Panc1 (cell line): ENCODE measurements at regions not wholly inside any gene's neighbourhood (a gene's known extent, or its start where the extent isn't known, plus 50 kb on each side); places are given as distances from the start of the nearest gene placed in this dataset.

ENCODE experiments used
- ATAC-seq: fragments of 200-7000 bp; cut with Tn5 transposase; 2 replicates; pipeline ENCODE4 v1.9.1; 2020; ENCODE audit warnings: mild to moderate bottlenecking, moderate library complexity
- BruUV-seq: library from RNA; stranded (reverse); fragments of 400-500 nt; replicated peaks from 2 replicates; lab custom pipeline; 2021; lab: Mats Ljungman, UMichigan
- CTCF ChIA-PET: fragments of 300-600 bp; sonication (Branson Sonifier 250); formaldehyde crosslinking; loops from one replicate; lab custom pipeline; 2022; ENCODE audit warnings: antibody characterized with exemption; lab: Charles Lee
- POLR2A ChIA-PET: fragments of 300-600 bp; sonication (Branson Sonifier 250); formaldehyde crosslinking; loops from one replicate; lab custom pipeline; 2022; ENCODE audit warnings: antibody characterized with exemption; lab: Charles Lee
- DNase-seq: peaks from one replicate; pipeline ENCODE4 v3.0.0-alpha.2; 2010; ENCODE audit warnings: low read depth, low spot score
- H3K27ac ChIP-seq: 2 replicates; pipeline ENCODE4 v1.5.1; 2011; ENCODE audit warnings: mild to moderate bottlenecking, low read length, inconsistent platforms
- H3K27me3 ChIP-seq: fragments of 200-500 bp; sonication (Bioruptor generic); 2 replicates; pipeline ENCODE4 v1.6.0; 2014; ENCODE audit warnings: low read length, inconsistent platforms; ENCODE audit not compliant: control insufficient read depth, insufficient read depth
- H3K36me3 ChIP-seq: fragments of 200-500 bp; sonication (Bioruptor generic); 2 replicates; pipeline ENCODE4 v1.5.1; 2014; ENCODE audit warnings: inconsistent platforms, mild to moderate bottlenecking, low read length, moderate library complexity; ENCODE audit not compliant: control insufficient read depth, insufficient read depth
- H3K4me1 ChIP-seq: 2 replicates; pipeline ENCODE4 v1.5.1; 2011; ENCODE audit warnings: inconsistent platforms, mild to moderate bottlenecking, low read length, moderate library complexity; ENCODE audit not compliant: control insufficient read depth, insufficient read depth
- H3K4me3 ChIP-seq, 2 experiments: 2 replicates each; pipeline ENCODE4 v1.5.1; 2011 to 2012; ENCODE audit warnings: low read depth in 2 of 2, low read length in 2 of 2, mild to moderate bottlenecking in 2 of 2, inconsistent platforms in 1 of 2, moderate library complexity in 1 of 2
- H3K9me3 ChIP-seq: fragments of 200-500 bp; sonication (Bioruptor generic); 2 replicates; pipeline ENCODE4 v1.5.1; 2014; ENCODE audit warnings: low read depth, mild to moderate bottlenecking, inconsistent platforms, low read length, moderate library complexity; ENCODE audit not compliant: control insufficient read depth, insufficient read depth
- CTCF ChIP-seq: fragments of 450-650 bp; IDR thresholded peaks from 2 replicates; pipeline ENCODE4 v1.5.1; 2017; ENCODE audit warnings: mild to moderate bottlenecking
- POLR2AphosphoS5 ChIP-seq: IDR thresholded peaks from 2 replicates; pipeline ENCODE4 v1.6.1; 2012; ENCODE audit warnings: mild to moderate bottlenecking, low read depth, low read length, moderate library complexity
- REST ChIP-seq, 2 experiments: IDR thresholded peaks; 2 replicates each; pipeline ENCODE4 v1.6.1; 2011 to 2012; ENCODE audit warnings: low read depth in 2 of 2, control low read depth in 1 of 2, low read length in 1 of 2, mild to moderate bottlenecking in 1 of 2, moderate library complexity in 1 of 2; ENCODE audit not compliant: insufficient read depth in 1 of 2
- SIN3A ChIP-seq: IDR thresholded peaks from 2 replicates; pipeline ENCODE4 v1.6.1; 2012; ENCODE audit warnings: low read depth, mild to moderate bottlenecking, low read length, moderate library complexity, borderline replicate concordance; ENCODE audit not compliant: insufficient read depth
- TCF7L2 ChIP-seq: IDR thresholded peaks from 2 replicates; pipeline ENCODE4 v1.6.1; 2011; ENCODE audit warnings: mild to moderate bottlenecking, low read depth, low read length, inconsistent platforms
- in situ Hi-C: cut with HindIII; loops from 2 replicates; pipeline ENCODE4 v1.10.0; 2016; ENCODE audit warnings: low sequenced_read_pairs, low pct_unique_long_range_greater_than_20kb
- intact Hi-C: fragments of 100-400 bp; cut with micrococcal nuclease; formaldehyde crosslinking; loops from one replicate; pipeline ENCODE4 v1.10.0; 2022; ENCODE audit not compliant: unreplicated experiment

- intact Hi-C loops, result no loop called here
- H3K27me3 ChIP-seq, result no peaks in the 10 kb centered on the region
- TF ChIP-seq SIN3A (no peak), TCF7L2 (no peak), REST (IDR thresholded peaks at IDR 0.05; ENCODE audit: insufficient read depth in 1 of 2, low read depth in 2 of 2, low read length in 1 of 2) (no peak), POLR2AphosphoS5 (no peak), CTCF (no peak)
- BruUV-seq, result no TSS peak
- DNase-seq (no peak), ATAC-seq (no peak)
- H3K27ac ChIP-seq, result no peak overlapping the region
- no peaks in the 10 kb centered on the region for H3K4me1 ChIP-seq
- POLR2A ChIA-PET, result no interaction called here
- in situ Hi-C loops, result no loop called here
- CTCF ChIA-PET, result no interaction called here
- H3K9me3 ChIP-seq, result no peaks in the 10 kb centered on the region
- H3K36me3 ChIP-seq, result no peaks in the 10 kb centered on the region
- no peak overlapping the region for H3K4me3 ChIP-seq
Measured at GRCh38 chr12:89877136-89877535, 168.5 kb upstream of the ATP2B1 start.

GRCh38 chr12:89875809-89876208, 167.2 kb upstream of the ATP2B1 start:
- ATAC-seq (no peak), DNase-seq (no peak)
- intact Hi-C loops, result no loop called here
- in situ Hi-C loops, result no loop called here
- H3K4me3 ChIP-seq, result no peak overlapping the region
- no peak overlapping the region for H3K27ac ChIP-seq
- no peaks in the 10 kb centered on the region for H3K27me3 ChIP-seq
- POLR2A ChIA-PET, result no interaction called here
- H3K36me3 ChIP-seq, result no peaks in the 10 kb centered on the region
- no peaks in the 10 kb centered on the region for H3K9me3 ChIP-seq
- no peak for TF ChIP-seq REST (IDR thresholded peaks at IDR 0.05; ENCODE audit: insufficient read depth in 1 of 2, low read depth in 2 of 2, low read length in 1 of 2)
- no peak for TF ChIP-seq CTCF
- no peak for TF ChIP-seq POLR2AphosphoS5
- TF ChIP-seq SIN3A, result no peak
- no peak for TF ChIP-seq TCF7L2
- no peaks in the 10 kb centered on the region for H3K4me1 ChIP-seq
- CTCF ChIA-PET, result interaction anchor here (0.5 kb wide), 1 partner anchor 479 kb away, joined by 4 read pairs; no protein-coding TSS in a partner anchor
- no TSS peak for BruUV-seq
